IMR-90 (cell line): ENCODE measurements at regions not wholly inside any gene's neighbourhood (a gene's known extent, or its start where the extent isn't known, plus 50 kb on each side); places are given as distances from the start of the nearest gene placed in this dataset.

ENCODE experiments used
- ATAC-seq: fragments of 200-7000 bp; cut with Tn5 transposase; 2 replicates; pipeline ENCODE4 v1.9.1; 2020; ENCODE audit warnings: low read depth, mild to moderate bottlenecking, moderate library complexity
- BruUV-seq: library from RNA; stranded (reverse); fragments of 400-500 nt; replicated peaks from 2 replicates; lab custom pipeline; 2021; lab: Mats Ljungman, UMichigan
- CTCF ChIA-PET: fragments of 300-600 bp; formaldehyde crosslinking; extraction: SDS; loops from one replicate; lab custom pipeline; 2021; ENCODE audit warnings: antibody characterized with exemption; lab: Yijun Ruan, JAX
- POLR2A ChIA-PET: fragments of 300-600 bp; sonication (Branson Sonifier 250); formaldehyde crosslinking; loops from one replicate; lab custom pipeline; 2022; ENCODE audit warnings: antibody characterized with exemption; ENCODE audit not compliant: unreplicated experiment; lab: Charles Lee
- DNase-seq: peaks from one replicate; pipeline ENCODE4 v3.0.0; 2013
- H2AFZ ChIP-seq: replicated peaks from 2 replicates; pipeline ENCODE3; 2013; ENCODE audit warnings: low read length, mild to moderate bottlenecking; ENCODE audit not compliant: poor library complexity
- H2AK5ac ChIP-seq: 2 replicates; pipeline ENCODE4 v1.6.1; 2013; ENCODE audit warnings: low read depth, low read length, inconsistent platforms
- H2AK9ac ChIP-seq: replicated peaks from 2 replicates; pipeline ENCODE3; 2013; ENCODE audit warnings: mild to moderate bottlenecking, low read depth, low read length, moderate library complexity; ENCODE audit not compliant: poor library complexity
- H2BK120ac ChIP-seq: 2 replicates; pipeline ENCODE4 v1.6.1; 2013; ENCODE audit warnings: low read depth, low read length, inconsistent platforms
- H2BK15ac ChIP-seq: 3 replicates; pipeline ENCODE4 v1.6.1; 2013; ENCODE audit warnings: low read depth, low read length, inconsistent platforms
- H2BK20ac ChIP-seq: 2 replicates; pipeline ENCODE4 v1.6.1; 2013; ENCODE audit warnings: low read depth, mild to moderate bottlenecking, inconsistent platforms, low read length, moderate library complexity
- H2BK5ac ChIP-seq: 2 replicates; pipeline ENCODE4 v1.6.1; 2013; ENCODE audit warnings: mild to moderate bottlenecking, low read depth, low read length, inconsistent platforms; ENCODE audit not compliant: poor library complexity, severe bottlenecking
- H3K14ac ChIP-seq: replicated peaks from 2 replicates; pipeline ENCODE4 v1.6.1; 2013; ENCODE audit warnings: low read depth, low read length, inconsistent platforms
- H3K18ac ChIP-seq: 2 replicates; pipeline ENCODE4 v1.6.1; 2013; ENCODE audit warnings: low read depth, low read length, control low read depth
- H3K23ac ChIP-seq: 2 replicates; pipeline ENCODE4 v1.6.1; 2013; ENCODE audit warnings: low read depth, low read length, inconsistent platforms
- H3K27ac ChIP-seq: 2 replicates; pipeline ENCODE4 v1.5.1; 2013; ENCODE audit warnings: mild to moderate bottlenecking, control low read depth, low read length; ENCODE audit not compliant: insufficient read depth
- H3K27me3 ChIP-seq: 2 replicates; pipeline ENCODE4 v1.6.1; 2013; ENCODE audit warnings: low read length; ENCODE audit not compliant: control insufficient read depth, insufficient read depth
- H3K36me3 ChIP-seq: 2 replicates; pipeline ENCODE4 v1.6.1; 2013; ENCODE audit warnings: low read length, mixed read lengths; ENCODE audit not compliant: control insufficient read depth, insufficient read depth
- H3K4ac ChIP-seq: 2 replicates; pipeline ENCODE4 v1.6.1; 2013; ENCODE audit warnings: low read depth, low read length, inconsistent platforms
- H3K4me1 ChIP-seq: 2 replicates; pipeline ENCODE4 v1.6.1; 2013; ENCODE audit warnings: low read length, mixed read lengths; ENCODE audit not compliant: control insufficient read depth, insufficient read depth
- H3K4me2 ChIP-seq: 2 replicates; pipeline ENCODE4 v1.6.1; 2013; ENCODE audit warnings: low read depth, mild to moderate bottlenecking, control low read depth, low read length, moderate library complexity
- H3K4me3 ChIP-seq: 2 replicates; pipeline ENCODE4 v1.5.1; 2013; ENCODE audit warnings: low read depth, mild to moderate bottlenecking, control low read depth, low read length, moderate library complexity; ENCODE audit not compliant: insufficient read depth
- H3K56ac ChIP-seq: 2 replicates; pipeline ENCODE4 v1.6.1; 2013; ENCODE audit warnings: low read length, inconsistent platforms; ENCODE audit not compliant: insufficient read depth; ENCODE audit errors: extremely low read depth
- H3K79me1 ChIP-seq, 2 experiments: 2 replicates each; pipeline ENCODE4 v1.6.1; 2013; ENCODE audit warnings: low read length in 2 of 2, inconsistent platforms in 1 of 2, low read depth in 1 of 2
- H3K9ac ChIP-seq: 2 replicates; pipeline ENCODE4 v1.6.1; 2013; ENCODE audit warnings: low read depth, low read length, control low read depth
- H3K9me1 ChIP-seq: 2 replicates; pipeline ENCODE4 v1.6.1; 2013; ENCODE audit warnings: low read length, inconsistent platforms; ENCODE audit not compliant: insufficient read depth
- H3K9me3 ChIP-seq: 2 replicates; pipeline ENCODE4 v1.6.1; 2013; ENCODE audit warnings: low read length; ENCODE audit not compliant: control insufficient read depth, insufficient read depth
- H4K20me1 ChIP-seq: 2 replicates; pipeline ENCODE4 v1.6.1; 2013; ENCODE audit warnings: low read length, inconsistent platforms; ENCODE audit not compliant: insufficient read depth
- H4K5ac ChIP-seq: 2 replicates; pipeline ENCODE4 v1.6.1; 2013; ENCODE audit warnings: mild to moderate bottlenecking, low read depth, low read length, control low read depth
- H4K8ac ChIP-seq, 2 experiments: 2 replicates each; pipeline ENCODE4 v1.6.1; 2013; ENCODE audit warnings: low read depth in 2 of 2, low read length in 2 of 2, control low read depth in 1 of 2, inconsistent platforms in 1 of 2
- H4K91ac ChIP-seq: 2 replicates; pipeline ENCODE4 v1.6.1; 2013; ENCODE audit warnings: low read depth, low read length, inconsistent platforms; ENCODE audit not compliant: insufficient read depth
- BHLHE40 ChIP-seq: fragments of 150-350 bp; IDR thresholded peaks from 2 replicates; pipeline ENCODE4 v1.6.1; 2016; ENCODE audit warnings: mild to moderate bottlenecking, low read depth, low read length
- CEBPB ChIP-seq: IDR thresholded peaks from 2 replicates; pipeline ENCODE4 v1.6.1; 2012; ENCODE audit warnings: low read depth, low read length, improper control_type of control experiment
- CHD1 ChIP-seq: IDR thresholded peaks from 2 replicates; pipeline ENCODE4 v1.6.1; 2012; ENCODE audit warnings: low read depth, low read length, improper control_type of control experiment
- CTCF ChIP-seq: conservative IDR thresholded peaks from 2 replicates; pipeline ENCODE4 v1.5.1; 2012; ENCODE audit warnings: mild to moderate bottlenecking, low read depth, low read length, improper control_type of control experiment
- ELK1 ChIP-seq: fragments of 150-350 bp; IDR thresholded peaks from 2 replicates; pipeline ENCODE4 v1.6.1; 2016; ENCODE audit warnings: low read depth, mild to moderate bottlenecking, low read length, moderate library complexity, borderline replicate concordance
- MAFK ChIP-seq: IDR thresholded peaks from 2 replicates; pipeline ENCODE4 v1.6.1; 2012; ENCODE audit warnings: low read depth, low read length, improper control_type of control experiment
- MAZ ChIP-seq: IDR thresholded peaks from 2 replicates; pipeline ENCODE4 v1.6.1; 2012; ENCODE audit warnings: low read depth, mild to moderate bottlenecking, low read length, improper control_type of control experiment, moderate library complexity, borderline replicate concordance
- MXI1 ChIP-seq: IDR thresholded peaks from 2 replicates; pipeline ENCODE4 v1.6.1; 2012; ENCODE audit warnings: low read depth, mild to moderate bottlenecking, low read length, moderate library complexity, borderline replicate concordance
- NFE2L2 ChIP-seq: fragments of 150-350 bp; IDR thresholded peaks from 2 replicates; pipeline ENCODE4 v1.6.1; 2016; ENCODE audit warnings: low read depth, mild to moderate bottlenecking, low read length
- POLR2A ChIP-seq: IDR thresholded peaks from 2 replicates; pipeline ENCODE4 v1.6.1; 2012; ENCODE audit warnings: mild to moderate bottlenecking, low read depth, low read length
- RAD21 ChIP-seq: IDR thresholded peaks from 2 replicates; pipeline ENCODE4 v1.6.1; 2012; ENCODE audit warnings: low read length, improper control_type of control experiment
- RCOR1 ChIP-seq: IDR thresholded peaks from 2 replicates; pipeline ENCODE4 v1.6.1; 2012; ENCODE audit warnings: mild to moderate bottlenecking, low read length, improper control_type of control experiment; ENCODE audit not compliant: insufficient replicate concordance
- SMC3 ChIP-seq: fragments of 150-350 bp; IDR thresholded peaks from 2 replicates; pipeline ENCODE4 v1.6.1; 2016; ENCODE audit warnings: low read depth, mild to moderate bottlenecking, antibody characterized with exemption, low read length, moderate library complexity
- USF2 ChIP-seq: fragments of 150-350 bp; IDR thresholded peaks from 2 replicates; pipeline ENCODE4 v1.6.1; 2017; ENCODE audit warnings: mild to moderate bottlenecking, antibody characterized with exemption, low read length, low read depth
- WGBS, 2 experiments: methylation state at CpG; one replicate each; pipeline versions ENCODE4 v1.1.5 to v1.1.7; 2013; ENCODE audit warnings: missing lambda C conversion rate in 2 of 2; ENCODE audit not compliant: insufficient read length in 1 of 2; ENCODE audit errors: extremely low coverage in 2 of 2; 5-methylcytosine and 5-hydroxymethylcytosine counted together
- dilution Hi-C: fragments of 300-500 bp; cut with HindIII; formaldehyde crosslinking; loops from one replicate; pipeline ENCODE4 v1.14.3; 2018; ENCODE audit warnings: low sequenced_read_pairs; ENCODE audit not compliant: unreplicated experiment
- in situ Hi-C: fragments of 300-500 bp; cut with MboI; formaldehyde crosslinking; loops from 3 replicates; pipeline ENCODE4 v1.14.3; 2019; ENCODE audit warnings: low sequenced_read_pairs, inconsistent platforms, mixed read lengths
- intact Hi-C: fragments of 100-400 bp; cut with micrococcal nuclease; formaldehyde crosslinking; loops from 2 replicates; pipeline ENCODE4 v1.10.0; 2022

GRCh38 chr10:4208499-4208898, 423.5 kb upstream of the KLF6 start:
- TF ChIP-seq MXI1 = no peak
- no peak for TF ChIP-seq USF2
- no peak for TF ChIP-seq CEBPB
- no peak for TF ChIP-seq MAFK
- TF ChIP-seq RCOR1 = no peak
- no peak for TF ChIP-seq CTCF
- TF ChIP-seq RAD21 = no peak
- TF ChIP-seq POLR2A = no peak
- TF ChIP-seq SMC3 = no peak
- no peak for TF ChIP-seq BHLHE40
- no peak for TF ChIP-seq CHD1
- TF ChIP-seq NFE2L2 = no peak
- no peak for TF ChIP-seq MAZ
- TF ChIP-seq ELK1 = no peak
- Histone ChIP-seq H3K56ac (no peak overlapping the region), H4K8ac (no peak overlapping the region), H2AK9ac (no peak overlapping the region), H4K91ac (no peak overlapping the region), H2AFZ (no peak overlapping the region), H3K9me3 (no peaks in the 10 kb centered on the region), H3K27ac (no peak overlapping the region), H3K4ac (no peak overlapping the region), H2BK20ac (no peak overlapping the region), H3K4me3 (no peak overlapping the region), H3K18ac (no peak overlapping the region), H2BK120ac (no peak overlapping the region), H3K4me1 (no peaks in the 10 kb centered on the region), H3K23ac (no peak overlapping the region), H3K9me1 (no peaks in the 10 kb centered on the region), H3K79me1 (no peaks in the 10 kb centered on the region), H3K27me3 (no peaks in the 10 kb centered on the region), H3K4me2 (no peak overlapping the region), H4K20me1 (no peaks in the 10 kb centered on the region), H3K36me3 (no peaks in the 10 kb centered on the region), H2AK5ac (no peak overlapping the region), H4K5ac (no peak overlapping the region), H3K9ac (no peak overlapping the region), H3K14ac (no peak overlapping the region), H2BK15ac (no peak overlapping the region), H2BK5ac (no peak overlapping the region)
- CTCF ChIA-PET = no interaction called here
- in situ Hi-C loops (no loop called here), intact Hi-C loops (no loop called here), dilution Hi-C loops (no loop called here)
- POLR2A ChIA-PET = interaction anchor here (0.7 kb wide), 1 partner anchor 1272 kb away, joined by 3 read pairs; no protein-coding TSS in a partner anchor
- no TSS peak for BruUV-seq
- DNase-seq (no peak), ATAC-seq (no peak)
- no CpG with 5 or more reads among the region's 5 CpGs for WGBS, 2 experiments
